NT2/D1 (cell line): ENCODE measurements at regions not wholly inside any gene's neighbourhood (a gene's known extent, or its start where the extent isn't known, plus 50 kb on each side); places are given as distances from the start of the nearest gene placed in this dataset.
"Not testable (repeated sequence)": the region's sequence is repeated elsewhere in the genome, so short reads cannot be mapped to it uniquely, and the experiment has no call there.

Source experiments
- DNase-seq: peaks from one replicate; pipeline ENCODE4 v3.0.0-alpha.2; 2011; ENCODE audit warnings: low read depth, low spot score
- H3K27me3 ChIP-seq: 2 replicates; pipeline ENCODE4 v1.6.0; 2011; ENCODE audit warnings: mild to moderate bottlenecking; ENCODE audit not compliant: insufficient read length, insufficient read depth
- H3K36me3 ChIP-seq: 2 replicates; pipeline ENCODE4 v1.6.1; 2011; ENCODE audit warnings: mild to moderate bottlenecking, low read length, mixed read lengths; ENCODE audit not compliant: insufficient read depth, insufficient read length
- H3K4me1 ChIP-seq: 2 replicates; pipeline ENCODE4 v1.5.1; 2011; ENCODE audit not compliant: insufficient read depth, insufficient read length
- H3K4me3 ChIP-seq: 2 replicates; pipeline ENCODE4 v1.5.1; 2011; ENCODE audit warnings: low read depth; ENCODE audit not compliant: insufficient read length
- H3K9ac ChIP-seq: 2 replicates; pipeline ENCODE4 v1.6.0; 2011; ENCODE audit warnings: low read depth; ENCODE audit not compliant: insufficient read length
- H3K9me3 ChIP-seq: 2 replicates; pipeline ENCODE4 v1.5.1; 2011; ENCODE audit warnings: mild to moderate bottlenecking, low read length; ENCODE audit not compliant: insufficient read depth
- SUZ12 ChIP-seq: IDR thresholded peaks from 2 replicates; pipeline ENCODE4 v1.6.1; 2011; ENCODE audit not compliant: insufficient read length, insufficient read depth; ENCODE audit errors: extremely low read depth
- YY1 ChIP-seq: IDR thresholded peaks from 2 replicates; pipeline ENCODE4 v1.6.1; 2011; ENCODE audit not compliant: insufficient read length, insufficient read depth
- ZNF274 ChIP-seq: IDR thresholded peaks from 2 replicates; pipeline ENCODE4 v1.6.1; 2011; ENCODE audit warnings: mild to moderate bottlenecking, low read depth, low read length

DNA sequence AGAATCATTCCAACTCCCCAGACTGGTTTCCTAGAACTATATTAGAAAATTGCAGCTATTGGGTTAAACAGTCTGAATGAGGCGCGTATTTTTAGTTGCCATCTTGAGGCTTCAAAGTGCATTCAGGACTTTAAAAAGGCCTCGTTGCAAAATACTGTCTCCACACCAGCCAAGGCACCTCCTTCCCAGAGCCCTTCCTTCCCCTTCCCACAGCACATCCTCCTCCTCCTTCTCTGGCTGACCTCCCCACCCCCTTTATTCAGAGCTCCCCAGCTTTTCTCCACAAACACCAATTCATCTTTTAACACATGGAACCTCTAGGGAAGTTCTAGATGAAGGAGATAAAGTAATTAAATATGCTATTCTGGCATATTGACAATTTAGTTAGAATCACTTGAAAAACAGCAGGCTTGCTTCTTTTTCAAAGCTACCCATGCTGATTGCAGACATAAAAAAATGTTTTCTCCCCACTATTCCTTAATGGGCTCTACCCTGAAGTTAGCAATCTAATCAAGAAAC, 90.3 kb downstream of the RTP5 start:
- Histone ChIP-seq H3K4me3 (no peak overlapping the region), H3K4me1 (no peaks in the 10 kb centered on the region), H3K9me3 (no peaks in the 10 kb centered on the region), H3K9ac (no peak overlapping the region), H3K36me3 (no peaks in the 10 kb centered on the region), H3K27me3 (no peaks in the 10 kb centered on the region)
- TF ChIP-seq YY1 (no peak), ZNF274 (no peak), SUZ12 (no peak)
- DNase-seq: no peak

DNA sequence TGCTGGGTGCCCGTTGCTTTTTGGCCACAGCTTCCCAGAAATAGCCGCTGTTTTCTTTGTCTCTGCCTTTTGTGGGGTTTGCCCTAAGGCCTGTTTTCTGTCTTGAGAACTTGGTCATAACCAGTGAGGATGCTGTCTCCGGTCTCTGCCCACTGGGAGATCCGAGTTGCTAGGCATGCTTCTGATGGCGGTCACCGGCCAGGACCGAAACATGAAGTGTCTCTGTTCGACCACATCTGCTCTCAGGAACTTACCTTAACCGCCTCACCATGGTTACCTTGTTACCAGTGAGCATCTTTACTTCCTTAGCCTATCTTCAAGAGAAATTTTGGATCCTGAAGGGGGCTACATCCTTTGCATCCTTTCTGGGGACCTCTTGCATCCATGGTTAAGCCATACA, 91.9 kb downstream of the RTP5 start:
- no peaks in the 10 kb centered on the region for H3K27me3 ChIP-seq
- H3K9me3 ChIP-seq: no peaks in the 10 kb centered on the region
- H3K9ac ChIP-seq: no peak overlapping the region
- no peak for TF ChIP-seq ZNF274
- TF ChIP-seq YY1: no peak
- TF ChIP-seq SUZ12: no peak
- DNase-seq: no peak
- H3K4me1 ChIP-seq: no peaks in the 10 kb centered on the region
- H3K36me3 ChIP-seq: no peaks in the 10 kb centered on the region
- H3K4me3 ChIP-seq: no peak overlapping the region

DNA sequence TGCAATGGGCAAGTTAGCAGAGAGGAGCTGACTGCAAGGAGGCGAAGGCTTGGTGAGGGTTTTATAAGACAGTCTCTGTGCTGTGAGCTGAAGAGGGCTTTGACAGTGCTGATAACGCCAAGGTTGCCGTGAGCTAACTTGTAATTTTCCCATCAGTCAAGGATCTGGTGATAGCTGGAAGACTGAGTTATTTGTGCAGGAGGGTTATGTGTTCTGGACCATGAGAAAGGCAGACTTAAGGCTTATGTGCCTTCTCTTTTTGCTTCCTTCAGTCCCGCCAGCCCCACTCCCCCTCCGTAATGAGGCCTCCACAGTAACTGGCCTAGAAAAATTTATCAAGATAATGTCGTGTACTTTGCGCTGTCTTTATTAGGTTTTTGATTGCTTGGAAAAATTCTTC, 94.6 kb downstream of the RTP5 start:
- Histone ChIP-seq H3K4me1 (no peaks in the 10 kb centered on the region), H3K9me3 (no peaks in the 10 kb centered on the region), H3K9ac (no peak overlapping the region), H3K4me3 (no peak overlapping the region), H3K27me3 (no peaks in the 10 kb centered on the region), H3K36me3 (no peaks in the 10 kb centered on the region)
- DNase-seq: no peak
- TF ChIP-seq YY1 (no peak), SUZ12 (no peak), ZNF274 (no peak)

DNA sequence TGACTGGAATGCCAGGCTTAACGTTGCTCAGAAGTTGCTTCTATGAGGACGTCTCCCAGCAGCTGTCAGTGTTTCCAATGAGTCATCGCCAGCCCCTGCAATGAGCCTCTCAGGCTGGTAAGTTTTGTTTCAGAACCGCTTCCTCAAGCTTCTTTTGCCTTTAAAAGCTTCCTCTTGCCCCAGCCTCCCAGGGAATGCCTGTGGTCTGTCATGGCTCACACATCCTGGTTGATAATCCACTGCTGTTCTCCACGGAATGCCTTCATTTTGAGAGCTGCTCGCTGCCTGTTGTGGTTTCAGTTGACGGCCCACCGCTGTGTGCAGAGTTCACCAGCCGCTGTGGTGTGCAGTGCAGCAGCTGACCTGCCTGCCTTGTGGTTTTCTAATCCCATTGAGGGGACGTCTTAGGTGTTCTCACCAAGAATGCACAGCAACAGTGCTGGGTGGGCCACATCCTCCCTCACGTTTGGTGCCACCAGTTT, 96.4 kb downstream of the RTP5 start:
- H3K9me3 ChIP-seq: no peaks in the 10 kb centered on the region
- H3K4me3 ChIP-seq: no peak overlapping the region
- H3K4me1 ChIP-seq: no peaks in the 10 kb centered on the region
- no peaks in the 10 kb centered on the region for H3K36me3 ChIP-seq
- TF ChIP-seq YY1: no peak
- TF ChIP-seq ZNF274: no peak
- H3K27me3 ChIP-seq: no peaks in the 10 kb centered on the region
- no peak overlapping the region for H3K9ac ChIP-seq
- DNase-seq: peak; percentile 58

DNA sequence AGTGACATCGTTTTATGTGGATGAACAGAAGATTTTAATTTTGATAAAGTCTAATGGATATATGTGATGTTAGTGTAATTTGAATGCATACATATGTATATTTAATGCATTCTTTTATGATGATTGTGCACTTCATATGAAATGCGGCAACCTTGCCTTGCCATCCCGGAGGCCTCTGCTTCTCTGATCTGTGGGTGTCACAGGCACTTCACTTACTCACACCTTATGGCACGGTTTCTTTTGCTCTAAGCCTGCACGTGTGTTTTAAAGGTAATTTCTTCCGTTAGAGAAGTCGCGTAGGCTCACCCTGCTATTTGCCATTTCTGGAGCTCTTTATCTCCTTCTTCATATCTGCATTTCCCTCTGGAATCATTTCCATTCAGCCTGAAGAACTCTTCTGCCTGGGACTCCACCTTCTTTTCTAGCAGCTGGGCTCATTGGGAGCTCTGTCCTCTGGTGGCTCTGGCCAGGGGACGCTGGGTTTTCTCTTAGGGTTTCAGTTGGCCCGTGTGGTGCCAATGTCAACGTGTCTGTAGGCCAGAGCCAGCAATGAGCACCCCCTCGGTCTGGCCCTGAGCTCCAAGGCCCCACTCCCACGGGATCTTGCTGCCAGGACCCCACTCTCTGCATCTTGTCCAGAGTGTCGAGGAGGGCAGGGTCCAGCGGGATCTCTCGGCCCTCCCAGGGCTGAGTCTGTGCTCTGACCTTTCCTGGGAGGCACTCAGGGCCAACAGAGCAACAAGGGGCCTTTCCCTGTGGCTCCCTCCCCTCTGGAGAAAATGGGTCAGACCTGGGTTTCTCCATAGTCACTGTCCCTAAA, 97.3 kb downstream of the RTP5 start:
- Histone ChIP-seq H3K27me3 (no peaks in the 10 kb centered on the region), H3K4me3 (no peak overlapping the region), H3K9me3 (no peaks in the 10 kb centered on the region; the same call in 1 of the 2 replicates), H3K36me3 (no peaks in the 10 kb centered on the region), H3K9ac (no peak overlapping the region), H3K4me1 (no peaks in the 10 kb centered on the region)
- TF ChIP-seq SUZ12 (no peak), YY1 (no peak), ZNF274 (no peak)
- DNase-seq: no peak

DNA sequence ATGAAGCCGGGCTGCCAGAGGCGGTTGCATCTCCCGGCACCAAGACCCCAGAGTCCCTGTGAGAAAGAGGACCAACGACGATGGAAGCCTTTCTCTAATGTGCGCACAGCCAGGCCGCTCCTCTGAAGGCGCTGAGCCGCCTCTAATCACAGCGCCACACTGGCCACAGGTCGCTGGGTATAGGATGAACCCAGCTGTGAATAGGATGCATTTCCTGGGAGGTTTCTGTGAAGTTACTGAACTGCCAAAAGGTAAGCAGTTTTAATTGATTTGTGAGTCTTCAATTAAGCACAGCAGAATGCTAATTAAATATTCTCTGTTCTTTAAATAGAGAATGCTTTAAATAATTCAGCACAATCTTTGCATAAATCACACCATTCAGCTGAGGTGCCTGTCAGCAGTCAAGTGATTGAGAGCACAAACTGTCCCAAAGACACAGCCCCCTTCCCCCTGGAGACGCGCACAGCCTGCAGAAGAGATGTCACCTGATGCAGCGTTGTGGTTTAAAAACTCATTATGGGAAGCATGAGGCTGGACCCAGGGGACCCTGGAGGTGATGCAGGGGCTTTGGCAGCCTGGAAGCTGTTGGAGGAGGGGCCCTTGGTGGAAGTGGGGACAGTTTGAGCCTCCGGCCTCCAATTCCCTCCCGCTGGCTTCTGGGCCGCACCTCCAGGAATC, 98.1 kb downstream of the RTP5 start:
- no peaks in the 10 kb centered on the region for H3K4me1 ChIP-seq

DNA sequence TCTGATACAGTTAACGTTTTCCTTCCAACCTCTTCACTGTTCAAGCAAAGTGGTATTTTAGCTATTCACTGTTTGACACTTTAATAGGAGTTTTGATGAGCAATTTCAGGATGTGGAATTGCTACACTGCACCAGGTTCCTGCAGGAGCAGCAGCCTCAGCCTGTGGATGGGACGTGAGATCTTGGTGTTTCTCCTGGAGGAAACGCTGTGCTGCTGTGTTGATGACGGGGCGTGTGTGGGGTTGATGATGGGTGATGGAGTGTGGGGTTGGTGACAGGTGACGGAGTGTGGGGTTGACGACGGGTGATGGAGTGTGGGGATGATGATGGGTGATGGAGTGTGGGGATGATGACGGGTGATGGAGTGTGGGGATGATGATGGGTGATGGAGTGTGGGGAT, 98.9 kb downstream of the RTP5 start:
- peaks cover 9% of the 10 kb centered on the region; the same call in 1 of the 2 replicates for H3K9me3 ChIP-seq
- DNase-seq: no peak
- H3K27me3 ChIP-seq: no peaks in the 10 kb centered on the region
- H3K4me3 ChIP-seq: no peak overlapping the region
- H3K36me3 ChIP-seq: no peaks in the 10 kb centered on the region
- no peak overlapping the region for H3K9ac ChIP-seq
- H3K4me1 ChIP-seq: no peaks in the 10 kb centered on the region
- TF ChIP-seq YY1: no peak
- no peak for TF ChIP-seq ZNF274
- no peak for TF ChIP-seq SUZ12

More for the DNA sequence above, 98.1 kb downstream of the RTP5 start:
- Histone ChIP-seq H3K27me3 (no peaks in the 10 kb centered on the region), H3K4me3 (no peak overlapping the region), H3K9me3 (peaks cover 3% of the 10 kb centered on the region; the same call in 1 of the 2 replicates), H3K36me3 (no peaks in the 10 kb centered on the region), H3K9ac (no peak overlapping the region)
- TF ChIP-seq YY1 (no peak), SUZ12 (no peak), ZNF274 (no peak)
- DNase-seq: no peak

DNA sequence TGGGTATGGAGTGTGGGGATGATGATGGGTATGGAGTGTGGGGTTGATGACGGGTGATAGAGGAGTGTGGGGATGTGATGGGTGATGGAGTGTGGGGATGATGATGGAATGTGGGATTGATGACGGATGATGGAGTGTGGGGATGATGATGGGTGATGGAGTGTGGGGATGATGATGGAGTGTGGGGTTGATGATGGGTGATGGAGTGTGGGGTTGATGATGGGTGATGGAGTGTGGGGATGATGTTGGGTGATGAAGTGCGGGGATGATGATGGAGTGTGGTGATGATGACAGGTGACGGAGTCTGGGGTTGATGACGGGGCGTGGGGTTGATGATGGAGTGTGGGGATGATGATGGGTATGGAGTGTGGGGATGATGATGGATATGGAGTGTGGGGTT, 99.7 kb downstream of the RTP5 start:
- H3K27me3 ChIP-seq, H3K9me3 ChIP-seq, H3K36me3 ChIP-seq, DNase-seq, H3K4me3 ChIP-seq, H3K9ac ChIP-seq, H3K4me1 ChIP-seq: not testable (repeated sequence)
